B cell (primary cell): ENCODE measurements at regions not wholly inside any gene's neighbourhood (a gene's known extent, or its start where the extent isn't known, plus 50 kb on each side); places are given as distances from the start of the nearest gene placed in this dataset.

Experiments used
- CTCF ChIP-seq: fragments of 200-600 bp; IDR thresholded peaks from one replicate; pipeline ENCODE4 v1.8.0; 2022; ENCODE audit warnings: antibody characterized with exemption, mild to moderate bottlenecking
- EZH2 ChIP-seq: IDR thresholded peaks from 2 replicates; pipeline ENCODE4 v1.6.1; 2012; ENCODE audit warnings: borderline replicate concordance, low read depth, mild to moderate bottlenecking, moderate library complexity, low read length; ENCODE audit not compliant: insufficient read depth, poor library complexity, severe bottlenecking

- TF ChIP-seq CTCF (no peak), EZH2 (no peak)
Measured at GRCh38 chr6:961407-961960, 268.5 kb upstream of the EXOC2 start.
